Activated B cell treated with CpG ODN at 0.5 μM for 24 hours (primary cell): ENCODE measurements at regions not wholly inside any gene's neighbourhood (a gene's known extent, or its start where the extent isn't known, plus 50 kb on each side); places are given as distances from the start of the nearest gene placed in this dataset.

Source experiments
- ATAC-seq: fragments of 200-7000 bp; cut with Tn5 transposase; one replicate; pipeline ENCODE4 v1.10.0; 2021; ENCODE audit warnings: low read depth, mild to moderate bottlenecking, moderate library complexity
- CTCF ChIA-PET: fragments of 350-600 bp; sonication (Branson Sonifier 250); formaldehyde crosslinking; loops from one replicate; lab custom pipeline; 2021; ENCODE audit warnings: antibody characterized with exemption; lab: Charles Lee
- POLR2A ChIA-PET: fragments of 350-600 bp; sonication (Branson Sonifier 250); formaldehyde crosslinking; loops from one replicate; lab custom pipeline; 2021; ENCODE audit warnings: antibody characterized with exemption; lab: Charles Lee
- DNase-seq: peaks from one replicate; pipeline ENCODE4 v3.0.0; 2022
- H3K27ac Mint-ChIP-seq: one replicate; pipeline ENCODE4 v1.8.0; 2020; ENCODE audit warnings: mixed read lengths
- H3K27me3 Mint-ChIP-seq: one replicate; pipeline ENCODE4 v1.8.0; 2021; ENCODE audit warnings: mixed read lengths
- H3K36me3 Mint-ChIP-seq: one replicate; pipeline ENCODE4 v1.8.0; 2021; ENCODE audit warnings: low read depth, mixed read lengths
- H3K4me1 Mint-ChIP-seq: one replicate; pipeline ENCODE4 v1.8.0; 2021; ENCODE audit warnings: mixed read lengths
- H3K4me3 Mint-ChIP-seq: one replicate; pipeline ENCODE4 v1.8.0; 2020; ENCODE audit warnings: mild to moderate bottlenecking, mixed read lengths
- H3K9me3 Mint-ChIP-seq: one replicate; pipeline ENCODE4 v1.8.0; 2020; ENCODE audit warnings: mixed read lengths
- intact Hi-C: fragments of 100-400 bp; cut with micrococcal nuclease; formaldehyde crosslinking; loops from one replicate; pipeline ENCODE4 v1.15.1; 2024
- TF ChIP-seq, protein P1 (sequence below): fragments of 200-600 bp; IDR thresholded peaks from one replicate; pipeline ENCODE4 v1.8.0; 2022; ENCODE audit warnings: antibody characterized with exemption, mild to moderate bottlenecking

DNA sequence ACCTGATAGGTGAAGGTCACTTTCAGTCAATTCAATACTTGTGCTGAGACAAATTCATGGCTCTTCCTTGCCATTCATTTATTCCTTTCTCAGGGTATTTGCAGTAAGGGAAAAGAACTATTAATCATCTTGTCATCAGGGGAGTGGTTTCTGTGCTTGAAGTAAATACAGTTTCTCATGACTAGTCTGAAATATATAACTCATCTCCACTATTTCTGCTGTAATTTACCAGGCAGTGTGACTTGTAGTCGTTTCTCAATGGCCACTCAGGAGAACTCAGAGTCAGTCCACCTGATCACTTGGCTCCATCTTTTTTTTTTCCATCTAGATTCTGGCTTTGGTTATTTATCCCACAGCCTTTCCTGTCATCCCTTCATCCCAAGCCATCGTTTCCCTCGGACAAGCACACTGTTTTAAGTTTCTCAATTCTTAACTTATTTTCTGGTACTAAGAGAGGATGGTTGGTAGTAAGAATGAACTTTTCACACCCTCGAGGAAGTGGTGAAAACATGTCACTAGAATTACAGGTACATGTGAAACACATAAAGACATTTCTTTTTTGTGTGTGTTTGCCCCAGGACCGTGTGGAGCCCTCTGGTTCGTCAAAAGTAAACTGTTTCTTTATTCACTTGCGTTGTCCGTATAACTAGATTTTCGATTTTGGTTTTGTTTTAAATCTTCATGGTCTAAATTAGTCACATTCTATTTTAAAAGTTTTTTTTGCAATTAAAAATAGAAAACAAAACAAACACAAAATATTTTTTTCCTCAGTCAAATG, 620.2 kb downstream of the ZBBX start:
- no peak for ATAC-seq
- intact Hi-C loops: no loop called here

DNA sequence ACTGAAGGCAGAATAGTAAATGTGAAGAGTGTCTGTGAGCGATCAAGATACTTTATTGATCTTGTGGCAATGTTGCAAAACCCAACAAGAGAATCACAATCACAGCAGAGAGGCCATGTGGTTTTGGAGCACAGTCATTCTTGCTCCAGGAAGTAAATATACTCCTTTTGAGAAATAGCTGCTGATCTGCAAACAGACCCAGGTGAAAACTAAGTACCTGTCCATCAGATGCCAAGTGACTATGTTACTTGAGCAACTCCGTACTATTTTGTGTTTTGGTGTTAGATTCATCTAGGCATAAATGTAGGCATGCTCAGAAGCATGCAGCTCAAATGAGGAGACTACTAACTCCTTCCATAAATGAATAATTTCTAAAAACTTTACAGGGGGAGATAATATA, 627.9 kb downstream of the ZBBX start:
- no peaks in the 10 kb centered on the region for H3K4me1 Mint-ChIP-seq
- no peaks in the 10 kb centered on the region for H3K36me3 Mint-ChIP-seq
- no peak overlapping the region for H3K27ac Mint-ChIP-seq
- CTCF ChIA-PET: no interaction called here
- intact Hi-C loops: no loop called here
- H3K4me3 Mint-ChIP-seq: no peak overlapping the region
- ATAC-seq: no peak
- no peak for DNase-seq
- peaks cover 8% of the 10 kb centered on the region for H3K9me3 Mint-ChIP-seq
- TF ChIP-seq, protein P1, sequence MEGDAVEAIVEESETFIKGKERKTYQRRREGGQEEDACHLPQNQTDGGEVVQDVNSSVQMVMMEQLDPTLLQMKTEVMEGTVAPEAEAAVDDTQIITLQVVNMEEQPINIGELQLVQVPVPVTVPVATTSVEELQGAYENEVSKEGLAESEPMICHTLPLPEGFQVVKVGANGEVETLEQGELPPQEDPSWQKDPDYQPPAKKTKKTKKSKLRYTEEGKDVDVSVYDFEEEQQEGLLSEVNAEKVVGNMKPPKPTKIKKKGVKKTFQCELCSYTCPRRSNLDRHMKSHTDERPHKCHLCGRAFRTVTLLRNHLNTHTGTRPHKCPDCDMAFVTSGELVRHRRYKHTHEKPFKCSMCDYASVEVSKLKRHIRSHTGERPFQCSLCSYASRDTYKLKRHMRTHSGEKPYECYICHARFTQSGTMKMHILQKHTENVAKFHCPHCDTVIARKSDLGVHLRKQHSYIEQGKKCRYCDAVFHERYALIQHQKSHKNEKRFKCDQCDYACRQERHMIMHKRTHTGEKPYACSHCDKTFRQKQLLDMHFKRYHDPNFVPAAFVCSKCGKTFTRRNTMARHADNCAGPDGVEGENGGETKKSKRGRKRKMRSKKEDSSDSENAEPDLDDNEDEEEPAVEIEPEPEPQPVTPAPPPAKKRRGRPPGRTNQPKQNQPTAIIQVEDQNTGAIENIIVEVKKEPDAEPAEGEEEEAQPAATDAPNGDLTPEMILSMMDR: no peak
- no peaks in the 10 kb centered on the region for H3K27me3 Mint-ChIP-seq
- POLR2A ChIA-PET: no interaction called here

More for the DNA sequence above, 620.2 kb downstream of the ZBBX start:
- no peak overlapping the region for H3K27ac Mint-ChIP-seq
- no peak for DNase-seq
- no peaks in the 10 kb centered on the region for H3K36me3 Mint-ChIP-seq
- H3K9me3 Mint-ChIP-seq: peaks cover 14% of the 10 kb centered on the region
- no peaks in the 10 kb centered on the region for H3K4me1 Mint-ChIP-seq
- TF ChIP-seq, protein P1: no peak
- ChIA-PET POLR2A (no interaction called here), CTCF (no interaction called here)
- no peak overlapping the region for H3K4me3 Mint-ChIP-seq
- H3K27me3 Mint-ChIP-seq: no peaks in the 10 kb centered on the region

DNA sequence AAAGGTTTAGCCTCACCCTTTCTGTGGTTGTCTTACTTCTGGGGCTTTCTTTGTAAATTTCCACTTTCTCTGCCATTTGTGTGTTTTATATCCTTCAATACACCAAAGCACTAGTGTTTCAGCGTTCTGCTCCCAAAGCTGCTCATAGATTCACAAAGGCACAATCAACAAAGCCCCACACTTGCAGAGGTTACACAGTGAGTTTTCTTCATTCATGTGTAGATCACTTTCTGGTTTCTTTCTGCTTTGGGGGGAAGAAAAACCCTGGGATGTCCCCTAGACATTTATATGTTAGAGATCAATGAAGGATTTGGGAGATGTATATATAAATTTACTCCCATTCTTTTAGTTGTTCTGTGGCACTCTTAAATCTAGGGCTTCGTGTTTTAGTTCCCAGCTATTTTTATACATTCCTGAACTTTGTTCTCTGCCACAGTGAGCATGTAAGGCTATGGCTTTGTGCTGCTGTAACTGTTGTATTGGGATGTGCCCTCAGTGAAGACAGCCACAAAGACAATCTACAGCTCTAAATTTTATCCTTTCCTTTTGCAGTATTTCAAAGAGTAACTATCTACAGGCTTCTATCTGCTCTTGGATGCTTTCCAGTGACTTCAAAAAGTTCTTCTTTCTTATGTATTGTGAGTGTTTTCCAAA, 636.5 kb downstream of the ZBBX start:
- Mint-ChIP-seq H3K36me3 (no peaks in the 10 kb centered on the region), H3K4me3 (no peak overlapping the region), H3K27me3 (no peaks in the 10 kb centered on the region), H3K27ac (no peak overlapping the region), H3K9me3 (peaks cover 7% of the 10 kb centered on the region), H3K4me1 (no peaks in the 10 kb centered on the region)
- ATAC-seq (no peak), DNase-seq (no peak)
- ChIA-PET CTCF (no interaction called here), POLR2A (no interaction called here)
- TF ChIP-seq, protein P1: no peak
- intact Hi-C loops: no loop called here

DNA sequence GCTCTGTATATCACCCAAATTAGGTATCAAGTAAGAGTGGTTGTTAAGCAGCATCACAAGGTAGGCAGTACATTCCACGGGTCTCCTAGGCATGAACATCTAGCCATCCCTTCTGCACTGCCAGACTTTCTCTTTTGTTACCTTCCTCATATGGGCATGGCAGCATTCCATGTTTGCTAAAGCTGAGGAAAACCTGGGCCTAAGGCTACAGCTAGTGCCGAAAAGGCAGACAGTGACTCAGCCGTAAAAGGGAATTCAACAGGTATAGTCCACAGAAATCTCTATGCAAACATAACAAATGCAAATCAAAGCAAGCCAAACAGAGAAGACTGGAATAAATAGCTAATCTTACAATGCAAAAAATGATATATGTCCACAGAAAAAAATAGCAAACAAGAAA, 645.4 kb downstream of the ZBBX start:
- Mint-ChIP-seq H3K9me3 (no peaks in the 10 kb centered on the region), H3K36me3 (no peaks in the 10 kb centered on the region), H3K27ac (no peak overlapping the region), H3K4me3 (no peak overlapping the region), H3K27me3 (no peaks in the 10 kb centered on the region), H3K4me1 (no peaks in the 10 kb centered on the region)
- POLR2A ChIA-PET: no interaction called here
- CTCF ChIA-PET: no interaction called here
- DNase-seq (no peak), ATAC-seq (no peak)
- intact Hi-C loops: no loop called here
- TF ChIP-seq, protein P1: no peak

DNA sequence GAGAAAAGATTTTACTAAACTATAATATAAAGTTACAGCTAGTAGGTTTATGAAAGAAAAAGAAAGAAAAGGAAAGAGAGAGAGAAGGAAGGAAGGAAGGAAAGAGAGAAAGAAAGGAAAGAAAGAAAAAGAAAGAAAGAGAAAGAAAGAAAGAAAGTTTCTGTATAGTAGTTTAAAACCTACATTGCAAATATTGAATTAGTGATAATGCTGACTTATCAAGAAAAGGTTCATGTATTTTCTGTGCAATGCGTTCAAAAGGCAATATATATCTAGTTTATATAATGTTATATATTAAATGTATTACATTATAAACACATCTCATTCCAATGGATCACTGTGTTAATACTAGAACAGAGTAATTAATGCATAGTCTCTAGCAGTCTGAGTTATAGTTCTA, 648.4 kb downstream of the ZBBX start:
- Mint-ChIP-seq H3K27me3 (no peaks in the 10 kb centered on the region), H3K4me3 (no peak overlapping the region), H3K9me3 (no peaks in the 10 kb centered on the region), H3K27ac (no peak overlapping the region), H3K36me3 (no peaks in the 10 kb centered on the region), H3K4me1 (no peaks in the 10 kb centered on the region)
- DNase-seq: no peak
- intact Hi-C loops: no loop called here
- ChIA-PET POLR2A (no interaction called here), CTCF (no interaction called here)
- no peak for ATAC-seq
- TF ChIP-seq, protein P1: no peak
